DMS114 treated with DMSO at 0.1 percent for 48 hours (cell line): ENCODE measurements at regions not wholly inside any gene's neighbourhood (a gene's known extent, or its start where the extent isn't known, plus 50 kb on each side); places are given as distances from the start of the nearest gene placed in this dataset.

Experiments
- DNase-seq: peaks from one replicate; lab custom pipeline; 2025; ENCODE audit not compliant: unreplicated experiment; lab: John Stamatoyannopoulos, UW

DNA sequence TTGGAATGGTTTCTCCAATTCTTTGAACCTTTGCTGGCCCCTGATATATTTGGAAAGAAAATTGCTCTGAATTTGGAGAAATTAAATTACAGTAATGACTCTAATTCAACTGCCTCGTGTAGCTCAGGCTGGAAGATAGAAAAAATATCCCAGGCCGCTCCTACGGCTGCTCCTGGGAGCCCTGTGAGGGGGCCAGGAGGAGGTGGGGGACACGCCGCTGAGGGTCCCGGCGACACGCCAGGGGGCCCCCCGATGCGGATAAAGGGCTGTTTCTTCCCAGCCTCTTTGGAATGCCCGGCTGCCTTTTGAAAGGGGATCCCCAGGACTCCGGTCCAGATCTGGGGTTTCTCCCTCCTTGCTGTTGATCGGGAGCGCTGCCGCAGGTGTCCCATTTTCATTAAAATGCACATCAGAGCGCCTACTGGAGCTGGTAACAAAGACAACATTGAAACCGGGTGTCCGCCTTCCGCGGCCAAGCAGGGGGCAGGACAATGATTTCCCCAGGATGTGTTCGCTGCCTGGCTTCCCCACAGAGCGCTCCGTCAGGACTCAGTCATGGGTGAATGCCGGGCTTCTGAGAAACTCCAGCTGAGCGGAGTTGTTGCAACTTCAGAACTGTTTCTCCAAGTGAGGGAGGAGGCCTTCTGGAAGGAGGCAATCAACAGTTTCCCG lies 200.1 kb upstream of the KBTBD8 start:
- DNase-seq: no peak

DNA sequence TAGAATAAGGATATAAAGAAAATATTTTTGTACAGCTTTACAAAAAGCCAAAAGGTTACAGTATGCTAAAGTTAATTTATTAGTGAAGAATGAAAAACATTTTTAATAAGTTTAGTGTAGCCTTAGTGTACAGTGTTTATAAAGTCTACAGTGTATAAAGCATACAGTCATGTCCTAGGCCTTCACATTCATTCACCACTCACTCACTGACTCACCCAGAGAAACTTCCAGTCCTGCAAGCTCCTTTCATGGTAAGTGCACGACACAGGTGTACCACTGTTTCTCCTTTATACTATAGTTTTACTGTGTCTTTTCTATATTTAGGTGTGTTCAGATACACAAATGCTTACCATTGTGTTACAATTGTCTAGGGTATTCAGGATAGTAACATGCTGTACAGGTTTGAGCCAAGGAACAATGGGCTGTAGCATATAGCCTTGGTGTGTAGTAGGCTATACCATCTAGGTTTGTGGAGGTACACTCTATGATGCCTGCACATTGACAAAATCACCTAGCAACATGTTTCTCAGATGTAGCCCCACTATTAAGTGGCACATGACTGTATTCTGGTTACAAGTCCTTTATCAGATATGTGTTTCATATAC lies 197.1 kb upstream of the KBTBD8 start:
- DNase-seq: no peak

DNA sequence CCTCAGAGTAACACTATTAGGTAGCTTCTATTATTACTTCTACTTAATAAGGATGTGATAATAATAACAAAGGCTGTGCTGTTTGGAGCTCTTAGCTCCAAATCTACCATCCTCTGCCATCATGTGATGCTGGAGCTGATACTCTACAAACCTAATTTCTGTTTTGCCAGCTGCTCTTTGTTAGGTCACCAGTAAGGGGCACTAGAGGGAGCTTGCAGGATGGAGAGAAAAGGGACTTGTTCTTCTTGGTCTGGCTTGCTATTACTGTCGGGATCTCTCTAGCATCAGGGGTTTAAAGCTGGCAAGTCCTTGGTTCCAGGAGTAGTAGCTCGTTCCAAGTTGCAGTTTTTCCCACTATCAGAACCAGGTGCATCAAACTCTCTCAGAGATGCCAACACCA lies 194.9 kb upstream of the KBTBD8 start:
- no peak for DNase-seq

DNA sequence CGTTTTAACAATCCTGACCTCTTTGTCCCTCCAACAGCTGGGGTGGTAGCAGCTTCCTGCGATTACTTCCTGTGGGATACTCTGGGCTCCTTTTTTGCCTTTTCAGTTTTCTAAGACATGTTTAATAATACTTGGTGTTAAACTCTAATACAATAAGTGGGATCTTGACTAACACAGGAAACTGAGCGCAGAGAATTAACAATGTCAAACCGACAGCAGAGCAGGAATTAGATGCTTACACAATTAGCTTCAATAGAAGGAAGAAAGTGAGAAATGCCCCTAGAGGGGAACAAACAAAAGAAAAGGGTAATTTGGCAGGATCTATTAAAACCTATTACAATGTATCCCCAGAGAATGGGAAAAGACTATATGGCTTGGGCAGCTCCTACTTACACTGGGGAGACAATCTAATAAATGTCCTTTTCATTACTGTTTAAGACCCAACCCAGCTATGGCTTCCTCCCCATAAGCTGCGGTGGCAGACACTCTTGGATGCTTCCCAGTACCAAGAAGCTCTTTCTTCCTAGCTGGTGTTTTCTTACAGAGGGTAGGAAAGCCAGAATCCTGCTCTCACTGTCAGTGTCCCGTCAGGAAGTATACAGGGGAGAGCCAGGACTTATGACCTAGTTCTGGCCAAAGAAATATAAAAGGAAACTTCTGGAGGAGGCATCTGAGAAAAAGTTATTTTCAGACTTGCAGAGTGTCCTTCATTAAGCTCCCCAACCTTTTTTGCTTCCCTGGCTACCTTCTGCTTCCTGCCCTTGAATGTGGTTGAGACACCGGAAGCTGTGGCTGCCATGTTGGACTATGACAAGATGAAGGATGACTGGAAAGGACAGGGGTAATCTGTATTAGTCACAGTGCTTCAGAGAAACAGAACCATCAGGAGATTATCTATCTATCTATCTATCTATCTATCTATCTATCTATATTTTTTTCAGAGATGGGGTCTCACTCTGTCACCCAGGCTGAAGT lies 194.1 kb upstream of the KBTBD8 start:
- DNase-seq: no peak

DNA sequence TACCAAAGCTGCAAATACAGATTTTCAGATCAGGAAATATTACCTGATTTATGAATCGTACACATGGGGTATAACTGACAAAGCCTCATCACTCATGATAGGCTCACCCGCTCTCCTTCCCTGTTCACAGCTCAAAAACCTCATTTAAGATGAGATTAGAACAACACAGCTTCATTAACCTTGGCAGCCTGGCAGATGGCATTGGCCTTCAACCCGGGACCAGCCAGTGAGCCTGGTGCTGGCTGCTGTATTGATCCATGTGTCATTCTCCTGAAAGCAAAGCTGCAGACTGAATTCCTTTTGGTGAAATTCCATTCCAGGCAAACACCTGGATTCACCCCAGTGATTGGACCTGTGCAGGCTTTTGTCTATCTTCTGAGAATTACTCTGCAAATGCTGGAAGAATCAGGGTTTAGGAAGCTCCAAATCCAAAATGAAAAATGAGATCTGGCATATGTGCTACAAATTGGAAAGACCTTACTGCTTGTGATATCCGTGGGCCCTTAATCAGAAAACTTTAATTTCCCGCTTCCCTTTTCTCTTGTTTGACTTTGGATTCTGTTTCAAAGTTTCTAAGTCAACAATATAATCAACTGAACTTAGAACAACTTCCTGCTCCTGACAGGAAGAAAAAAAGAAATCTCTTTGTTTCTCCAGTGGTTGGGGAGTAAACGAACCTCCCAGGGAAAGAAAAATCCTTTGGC lies 189.1 kb upstream of the KBTBD8 start:
- no peak for DNase-seq

DNA sequence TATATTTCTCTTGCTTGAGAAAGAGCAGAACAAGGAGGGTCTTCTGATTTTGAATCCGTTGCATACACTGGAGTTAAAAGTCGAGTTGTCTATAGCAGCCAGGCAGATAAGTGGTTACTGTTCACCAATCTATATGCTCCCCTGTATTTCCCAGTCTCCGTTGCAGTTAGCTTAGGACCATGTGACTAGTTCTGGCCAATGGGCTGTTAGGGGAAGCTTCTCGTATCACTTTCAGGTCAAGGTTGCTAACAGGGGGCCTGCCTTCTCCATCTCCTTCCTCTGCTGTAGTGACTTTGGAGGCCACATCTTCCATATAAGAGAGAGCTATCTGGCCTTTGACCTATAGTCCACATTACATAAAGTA lies 188.5 kb upstream of the KBTBD8 start:
- DNase-seq: no peak

DNA sequence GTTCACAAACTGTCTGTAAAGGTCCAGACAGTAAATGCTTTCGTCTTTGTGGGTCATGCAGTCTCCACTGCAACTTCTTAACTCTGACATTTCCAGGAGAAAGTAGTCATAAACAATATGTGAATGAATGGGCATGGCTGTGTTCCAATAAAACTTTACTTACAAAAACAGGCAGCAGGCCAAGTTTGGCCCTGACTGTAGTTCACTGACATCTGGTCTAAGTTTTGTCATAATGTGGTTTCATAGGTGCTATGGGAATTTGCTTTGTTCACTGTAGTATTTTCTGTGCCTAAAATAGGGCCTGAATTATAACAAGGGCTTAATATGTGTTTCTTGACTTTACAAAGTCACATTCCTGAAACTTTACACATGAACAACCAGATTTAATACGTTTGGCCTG lies 186.0 kb upstream of the KBTBD8 start:
- DNase-seq: no peak

DNA sequence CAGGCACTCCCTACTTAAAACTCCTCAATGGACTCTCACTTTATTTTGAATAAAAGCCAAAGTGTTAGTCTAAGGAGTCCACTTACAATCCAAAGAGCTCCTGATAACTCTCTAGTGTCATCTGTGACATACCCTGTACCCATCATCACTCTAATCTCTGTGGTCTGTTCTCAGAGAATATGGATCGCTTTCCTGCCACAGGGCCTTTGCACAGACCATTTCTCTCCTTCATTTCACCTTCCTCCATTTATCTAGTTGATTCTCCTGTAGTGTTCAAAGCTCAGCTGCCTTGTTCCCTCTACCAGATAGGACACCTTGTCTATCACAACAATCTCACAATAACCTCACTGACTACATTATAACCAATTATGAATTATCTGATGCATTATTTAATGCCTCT lies 185.4 kb upstream of the KBTBD8 start:
- no peak for DNase-seq

DNA sequence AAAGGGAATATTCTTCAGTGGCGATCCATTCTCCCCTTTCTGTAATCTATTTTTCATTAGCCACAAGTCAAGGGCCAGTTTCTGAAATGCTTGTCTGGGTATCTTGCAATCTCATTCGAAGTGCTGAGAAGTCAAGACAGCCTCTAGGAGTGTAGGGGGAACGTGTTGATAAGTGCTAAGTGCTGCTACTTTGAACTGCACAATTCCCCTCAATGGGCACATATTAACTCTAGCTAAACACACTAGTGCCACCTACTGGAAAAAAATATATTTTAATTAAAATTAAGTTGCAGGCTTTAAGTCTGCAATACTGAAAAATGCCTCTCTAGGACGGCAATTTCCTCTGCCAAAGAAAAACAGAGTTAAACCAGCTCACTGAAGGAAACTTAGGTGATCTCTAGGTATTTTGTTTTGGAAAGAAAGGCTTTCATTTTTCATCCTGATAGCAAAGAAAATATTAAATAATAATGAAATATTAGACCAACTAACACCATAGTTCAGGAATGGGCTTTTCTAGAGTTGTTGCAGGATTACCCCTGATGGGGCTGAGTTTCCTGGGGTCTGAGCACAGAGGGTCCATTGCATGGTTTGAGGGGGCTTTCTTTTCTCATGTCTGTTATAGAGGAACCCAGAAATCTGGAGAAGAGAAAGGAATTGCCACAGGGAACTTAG lies 181.9 kb upstream of the KBTBD8 start:
- DNase-seq: peak; percentile 22

DNA sequence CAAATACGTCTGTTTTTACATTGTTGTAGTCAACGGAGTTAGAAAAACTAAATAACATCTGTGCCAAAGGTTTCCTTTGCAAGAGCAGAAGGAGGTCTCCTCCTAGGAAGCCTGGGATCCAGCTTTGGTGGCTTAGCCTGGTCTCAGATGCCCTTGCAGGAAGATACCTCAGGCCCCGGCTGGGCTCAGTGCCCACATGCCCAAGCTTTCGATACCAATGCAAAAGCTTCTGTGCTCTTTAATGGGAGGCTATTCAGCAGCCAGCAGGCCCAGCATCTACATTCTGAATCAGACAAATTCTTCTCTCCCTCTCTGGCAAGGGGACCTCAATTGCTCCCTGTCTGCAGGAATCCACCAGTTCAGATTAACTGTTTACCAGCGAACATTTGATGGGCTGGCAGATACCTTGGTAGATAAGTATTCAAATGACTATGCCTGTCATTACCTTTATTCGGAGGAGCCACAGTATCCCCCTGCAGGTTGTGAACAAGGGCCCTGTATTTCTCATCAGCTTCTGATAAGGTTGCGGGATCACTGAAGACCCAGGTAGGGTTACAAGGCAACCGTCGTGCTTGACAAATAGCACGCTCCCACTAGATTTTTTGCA lies 180.1 kb upstream of the KBTBD8 start:
- no peak for DNase-seq

DNA sequence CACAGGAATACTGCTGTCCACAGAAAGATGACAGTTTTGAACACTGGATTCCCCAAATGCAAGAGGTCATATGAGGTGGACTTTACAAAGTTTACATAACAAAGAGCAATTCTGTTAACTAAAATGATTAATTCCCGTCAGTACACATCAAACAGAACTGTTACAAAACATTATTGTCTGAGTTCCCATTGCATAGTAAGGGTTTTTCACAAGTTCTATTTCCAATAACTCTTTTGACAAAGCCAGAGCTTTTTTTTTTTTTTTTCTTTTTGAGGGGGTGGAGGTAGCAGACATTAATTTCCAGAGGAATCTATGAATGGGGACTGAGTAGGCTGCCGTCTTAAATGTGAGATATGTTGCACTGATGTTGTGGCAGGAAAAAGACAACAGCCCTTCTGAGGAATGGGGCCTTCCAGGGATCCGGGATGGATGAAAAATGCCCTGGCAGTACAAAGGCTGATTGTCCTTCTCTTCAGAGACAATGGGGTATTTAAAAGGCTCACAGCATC lies 178.1 kb upstream of the KBTBD8 start:
- DNase-seq: no peak

DNA sequence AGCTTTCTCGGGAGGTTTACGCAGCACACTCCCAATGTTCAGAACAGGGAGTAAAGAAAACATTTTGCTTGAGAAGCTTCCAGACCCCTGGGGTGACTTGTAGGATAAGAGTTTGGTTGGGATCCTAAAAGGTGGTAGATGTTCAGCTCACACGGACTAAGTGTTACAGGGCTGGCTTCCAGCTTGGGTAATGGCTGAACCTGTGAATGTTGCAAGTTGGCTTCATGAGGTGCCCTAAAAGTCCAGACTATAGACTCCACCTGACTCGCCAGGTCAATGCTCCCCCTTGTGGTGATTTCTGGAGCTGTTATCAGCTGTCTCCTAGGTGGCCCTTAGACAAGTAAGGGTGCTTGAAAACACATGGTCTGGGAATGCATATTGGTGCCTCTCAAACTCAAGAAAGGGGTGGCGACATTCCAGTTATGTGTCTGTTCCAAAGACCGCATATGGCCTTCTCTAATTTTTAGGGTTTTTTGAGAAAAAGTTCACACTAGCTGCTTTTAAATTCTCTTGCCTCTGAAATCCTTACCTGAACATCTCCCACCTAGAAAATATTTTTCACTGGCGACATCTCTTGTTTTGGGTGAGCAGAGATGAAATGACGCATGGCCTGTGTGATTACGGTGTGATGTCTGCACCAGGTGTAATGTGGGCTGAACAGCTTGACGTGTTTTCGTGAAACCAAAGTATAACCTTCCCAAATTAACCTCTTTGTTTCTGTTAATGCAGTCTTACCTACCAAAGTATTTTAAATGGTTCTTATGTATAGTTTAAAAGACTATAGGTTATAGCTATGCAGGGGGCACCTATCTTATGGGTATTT lies 175.7 kb upstream of the KBTBD8 start:
- DNase-seq: no peak

DNA sequence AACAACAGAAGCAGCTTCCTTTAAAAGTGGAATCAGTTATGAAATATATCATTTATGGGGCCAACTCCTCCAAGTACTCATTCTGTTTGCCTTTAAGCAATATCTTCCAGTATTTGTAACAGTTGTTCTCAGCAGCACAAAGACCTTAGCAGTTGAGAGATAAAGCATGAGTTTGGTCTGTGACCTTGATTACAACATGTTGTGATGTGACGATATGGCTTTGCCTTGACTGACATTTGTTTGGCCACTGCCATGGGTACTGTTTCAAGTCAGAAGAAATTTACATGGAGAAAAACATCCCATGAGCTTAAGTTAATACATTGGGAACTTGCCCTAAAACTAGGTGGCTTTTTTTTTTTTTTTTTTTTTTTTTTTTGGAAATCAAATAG lies 175.1 kb upstream of the KBTBD8 start:
- no peak for DNase-seq

DNA sequence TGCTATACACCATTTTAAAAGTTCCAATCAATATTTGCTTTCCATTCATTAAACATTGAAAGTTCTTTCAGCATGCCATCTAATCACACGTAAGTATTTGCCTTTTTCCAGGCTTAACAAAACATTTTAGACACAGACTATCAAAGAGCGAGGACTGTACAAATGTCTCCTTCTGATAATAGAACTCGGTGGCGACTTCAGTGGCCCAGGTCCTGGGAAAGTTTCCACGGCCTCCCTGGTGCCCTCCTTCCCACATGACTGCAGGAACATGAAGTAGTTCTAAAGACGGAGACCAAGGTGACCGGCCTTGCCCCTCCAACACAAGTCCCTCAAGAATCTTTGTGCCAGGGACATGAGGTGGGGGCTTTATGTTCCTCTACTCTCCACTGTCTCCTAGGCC lies 174.6 kb upstream of the KBTBD8 start:
- DNase-seq: no peak

DNA sequence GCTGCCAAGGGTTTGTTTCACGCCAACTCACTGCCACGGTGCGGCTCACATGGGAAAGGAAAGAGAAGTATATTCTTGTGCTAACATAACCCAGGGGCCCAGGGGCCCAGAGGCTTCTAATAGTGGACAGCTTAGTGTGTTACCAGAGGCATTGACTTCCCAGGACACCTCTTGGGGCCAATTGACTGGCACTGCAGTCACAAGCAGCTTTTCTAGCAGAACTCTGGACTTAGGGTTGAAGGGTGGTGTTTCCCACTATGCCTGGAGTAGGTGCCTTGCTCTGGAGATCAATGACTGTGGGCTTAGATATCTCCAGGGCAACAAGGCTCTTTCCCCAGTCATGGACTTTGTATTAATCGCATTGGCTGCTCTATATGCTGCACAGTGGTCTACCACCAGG lies 172.7 kb upstream of the KBTBD8 start:
- no peak for DNase-seq

DNA sequence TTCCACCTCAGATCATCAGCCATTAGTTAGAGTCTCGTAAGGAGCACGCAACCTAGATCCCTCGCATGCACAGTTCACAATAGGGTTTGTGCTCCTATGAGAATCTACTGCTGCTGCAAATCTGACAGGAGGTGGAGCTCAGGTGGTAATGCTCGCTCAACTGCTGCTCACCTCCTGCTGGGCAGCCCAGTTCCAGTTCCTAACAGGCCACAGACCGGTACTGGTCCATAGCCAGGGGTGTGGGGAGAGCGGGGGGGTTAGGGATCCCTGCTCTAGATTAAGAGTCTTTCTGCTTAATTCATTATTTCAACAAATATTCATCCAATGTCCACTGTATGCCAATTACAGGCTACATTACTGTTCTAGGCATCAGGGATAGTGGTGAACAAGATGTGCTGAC lies 170.4 kb upstream of the KBTBD8 start:
- no peak for DNase-seq

DNA sequence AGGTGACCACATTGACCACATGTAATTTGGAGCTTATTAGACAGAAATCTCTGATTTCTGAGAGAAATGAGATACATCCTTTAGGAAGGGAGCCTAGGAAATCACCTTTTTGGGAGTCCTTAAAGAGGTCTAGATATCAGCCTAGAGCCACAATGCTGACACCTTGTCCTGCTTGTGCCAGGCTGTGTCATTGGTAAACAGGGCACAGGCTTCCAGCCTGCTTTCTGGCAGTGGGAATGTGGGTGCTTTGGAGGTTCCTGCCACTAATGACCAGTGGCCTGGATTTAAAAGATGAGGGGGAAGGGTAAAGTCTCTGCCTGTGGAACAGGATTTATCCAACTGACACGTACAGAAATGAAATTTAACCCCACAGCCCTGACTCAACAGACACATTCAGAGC lies 169.8 kb upstream of the KBTBD8 start:
- DNase-seq: no peak

DNA sequence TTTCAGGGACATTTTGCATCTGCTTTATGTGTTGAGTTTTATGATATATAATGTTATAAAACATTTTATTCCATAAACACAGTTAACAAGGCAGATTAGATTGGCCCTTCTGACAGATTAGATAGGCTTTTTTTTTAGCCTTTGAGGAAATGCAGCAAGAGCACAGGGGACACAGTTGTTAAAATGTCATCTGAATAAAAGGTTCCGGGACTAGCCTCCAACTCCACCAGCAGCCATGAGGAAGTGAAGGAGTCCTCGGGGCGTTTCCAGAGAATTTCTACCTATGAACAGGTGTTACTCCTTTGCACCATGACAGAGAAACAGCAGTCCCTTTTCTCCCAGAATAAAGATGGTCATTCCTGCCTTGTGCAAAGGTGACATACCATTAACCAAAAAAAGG lies 167.8 kb upstream of the KBTBD8 start:
- DNase-seq: no peak

DNA sequence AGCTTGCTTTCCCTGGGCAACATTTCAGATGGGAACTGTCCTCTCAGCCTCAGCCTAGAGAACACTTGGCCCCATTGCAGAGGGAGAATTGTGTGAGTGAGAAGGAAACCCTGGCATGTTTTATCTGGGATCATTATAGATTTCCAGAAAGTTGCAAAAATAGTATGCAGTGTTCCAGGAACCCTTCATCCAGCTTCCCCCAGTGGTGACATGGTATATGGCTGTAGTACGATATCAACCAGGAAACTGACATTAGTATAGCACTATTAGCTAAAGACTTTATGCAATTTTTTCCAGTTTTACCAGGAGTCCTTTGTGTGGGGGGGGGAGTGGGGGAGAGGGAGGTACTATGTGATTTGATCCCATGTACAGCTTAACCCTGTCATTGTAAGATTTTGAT lies 166.2 kb upstream of the KBTBD8 start:
- DNase-seq: no peak
